Mesodermal cell (in vitro differentiated cells): ENCODE measurements at regions not wholly inside any gene's neighbourhood (a gene's known extent, or its start where the extent isn't known, plus 50 kb on each side); places are given as distances from the start of the nearest gene placed in this dataset.
"Not testable (repeated sequence)": the region's sequence is repeated elsewhere in the genome, so short reads cannot be mapped to it uniquely, and the experiment has no call there.

Experiments
- H3K27ac ChIP-seq: 2 replicates; pipeline ENCODE4 v1.7.0; 2013; ENCODE audit warnings: mild to moderate bottlenecking, low read depth, low read length, moderate library complexity; ENCODE audit not compliant: severe bottlenecking
- H3K36me3 ChIP-seq: 2 replicates; pipeline ENCODE4 v1.7.1; 2013; ENCODE audit warnings: mild to moderate bottlenecking, low read length, moderate library complexity; ENCODE audit not compliant: control insufficient read depth, insufficient read depth
- H3K4me1 ChIP-seq: one replicate; pipeline ENCODE4 v1.7.1; 2013; ENCODE audit warnings: mild to moderate bottlenecking, low read length; ENCODE audit not compliant: insufficient read depth, control insufficient read depth, poor library complexity, severe bottlenecking
- H3K4me3 ChIP-seq: 2 replicates; pipeline ENCODE4 v1.7.0; 2013; ENCODE audit warnings: low read length, control low read depth, mild to moderate bottlenecking; ENCODE audit not compliant: insufficient read depth, poor library complexity, severe bottlenecking; ENCODE audit errors: extremely low read depth
- H3K9me3 ChIP-seq: 2 replicates; pipeline ENCODE4 v1.7.1; 2013; ENCODE audit warnings: mild to moderate bottlenecking, low read length, moderate library complexity; ENCODE audit not compliant: control insufficient read depth
- WGBS, 2 experiments: methylation state at CpG; one replicate each; pipeline ENCODE4 v1.1.5; 2013; ENCODE audit warnings: missing lambda C conversion rate in 2 of 2; ENCODE audit not compliant: insufficient coverage in 2 of 2; 5-methylcytosine and 5-hydroxymethylcytosine counted together

- H3K9me3 ChIP-seq: peaks cover 7% of the 10 kb centered on the region
- no peak overlapping the region for H3K27ac ChIP-seq
- no peak overlapping the region for H3K4me3 ChIP-seq
- H3K4me1 ChIP-seq: peaks cover 25% of the 10 kb centered on the region
- 94 to 95% methylated on average over 2 to 3 of the region's 3 CpGs for WGBS, 2 experiments
- H3K36me3 ChIP-seq: no peaks in the 10 kb centered on the region
Observed at GRCh38 chr6:146916435-146917025, 287.7 kb upstream of the STXBP5 start.

- Histone ChIP-seq H3K4me3 (no peak overlapping the region), H3K27ac (no peak overlapping the region), H3K36me3 (no peaks in the 10 kb centered on the region), H3K9me3 (peaks cover 7% of the 10 kb centered on the region), H3K4me1 (peaks cover 25% of the 10 kb centered on the region)
- no CpG with 5 or more reads among the region's 5 CpGs for WGBS, 2 experiments
Observed at GRCh38 chr6:146917182-146917581, 287.0 kb upstream of the STXBP5 start.

GRCh38 chr6:146917979-146918378 is 286.2 kb upstream of the STXBP5 start:
- Histone ChIP-seq H3K9me3 (peaks cover 7% of the 10 kb centered on the region), H3K4me3 (no peak overlapping the region), H3K4me1 (peaks cover 19% of the 10 kb centered on the region), H3K27ac (no peak overlapping the region), H3K36me3 (no peaks in the 10 kb centered on the region)
- 100% methylated on average over 1 of the region's 1 CpG; no CpG with 5 or more reads in 1 of the 2 experiments for WGBS, 2 experiments

- Histone ChIP-seq H3K9me3 (peaks cover 7% of the 10 kb centered on the region), H3K27ac (no peak overlapping the region), H3K4me1 (peaks cover 11% of the 10 kb centered on the region), H3K36me3 (no peaks in the 10 kb centered on the region), H3K4me3 (no peak overlapping the region)
- WGBS, 2 experiments: 90% methylated on average over 1 of the region's 2 CpGs; no CpG with 5 or more reads in 1 of the 2 experiments
Observed at GRCh38 chr6:146919017-146919416, 285.2 kb upstream of the STXBP5 start.

GRCh38 chr6:146923205-146923833 is 280.9 kb upstream of the STXBP5 start:
- H3K9me3 ChIP-seq: no peaks in the 10 kb centered on the region

GRCh38 chr6:146925846-146926245 is 278.4 kb upstream of the STXBP5 start:
- H3K4me1 ChIP-seq: no peaks in the 10 kb centered on the region
- WGBS, 2 experiments: no CpG with 5 or more reads among the region's 3 CpGs
- H3K4me3 ChIP-seq: no peak overlapping the region
- no peaks in the 10 kb centered on the region for H3K9me3 ChIP-seq
- H3K27ac ChIP-seq: no peak overlapping the region
- H3K36me3 ChIP-seq: no peaks in the 10 kb centered on the region

More at GRCh38 chr6:146923205-146923833, 280.9 kb upstream of the STXBP5 start:
- Histone ChIP-seq H3K4me1 (no peaks in the 10 kb centered on the region), H3K4me3 (no peak overlapping the region), H3K36me3 (no peaks in the 10 kb centered on the region), H3K27ac (no peak overlapping the region)
- WGBS, 2 experiments: 80 to 100% methylated on average over 1 of the region's 2 CpGs

- Histone ChIP-seq H3K9me3 (no peaks in the 10 kb centered on the region), H3K27ac (no peak overlapping the region), H3K4me3 (no peak overlapping the region), H3K36me3 (no peaks in the 10 kb centered on the region), H3K4me1 (no peaks in the 10 kb centered on the region)
- WGBS, 2 experiments: no CpG with 5 or more reads among the region's 2 CpGs
Observed at GRCh38 chr6:146928503-146928902, 275.7 kb upstream of the STXBP5 start.

- Histone ChIP-seq H3K4me3 (no peak overlapping the region), H3K4me1 (no peaks in the 10 kb centered on the region), H3K9me3 (no peaks in the 10 kb centered on the region), H3K27ac (no peak overlapping the region), H3K36me3 (no peaks in the 10 kb centered on the region)
- 100% methylated on average over 1 of the region's 1 CpG; no CpG with 5 or more reads in 1 of the 2 experiments for WGBS, 2 experiments
Observed at GRCh38 chr6:146931214-146931613, 273.0 kb upstream of the STXBP5 start.

GRCh38 chr6:146937316-146937715 is 266.9 kb upstream of the STXBP5 start:
- Histone ChIP-seq H3K36me3 (no peaks in the 10 kb centered on the region), H3K4me3 (no peak overlapping the region), H3K9me3 (no peaks in the 10 kb centered on the region), H3K27ac (no peak overlapping the region), H3K4me1 (no peaks in the 10 kb centered on the region)
- 89 to 100% methylated on average over 1 of the region's 1 CpG for WGBS, 2 experiments

GRCh38 chr6:146938266-146938665 is 266.0 kb upstream of the STXBP5 start:
- H3K36me3 ChIP-seq: no peaks in the 10 kb centered on the region
- no peak overlapping the region for H3K4me3 ChIP-seq
- WGBS, 2 experiments: no CpG with 5 or more reads among the region's 1 CpG
- no peaks in the 10 kb centered on the region for H3K4me1 ChIP-seq
- peaks cover 1% of the 10 kb centered on the region for H3K9me3 ChIP-seq
- no peak overlapping the region for H3K27ac ChIP-seq

- not testable (repeated sequence) for H3K36me3 ChIP-seq, H3K4me3 ChIP-seq, H3K27ac ChIP-seq, H3K4me1 ChIP-seq, H3K9me3 ChIP-seq
- 78 to 86% methylated on average over 5 to 6 of the region's 6 CpGs for WGBS, 2 experiments
Observed at GRCh38 chr6:146939456-146939855, 264.8 kb upstream of the STXBP5 start.
